GM21528 (cell line): ENCODE measurements at regions not wholly inside any gene's neighbourhood (a gene's known extent, or its start where the extent isn't known, plus 50 kb on each side); places are given as distances from the start of the nearest gene placed in this dataset.

Experiments
- ATAC-seq: cut with Tn5 transposase; IDR thresholded peaks from one replicate; pipeline ENCODE4 v1.9.1; 2021; ENCODE audit warnings: mild to moderate bottlenecking, moderate library complexity; ENCODE audit not compliant: unreplicated experiment, low FRiP score

DNA sequence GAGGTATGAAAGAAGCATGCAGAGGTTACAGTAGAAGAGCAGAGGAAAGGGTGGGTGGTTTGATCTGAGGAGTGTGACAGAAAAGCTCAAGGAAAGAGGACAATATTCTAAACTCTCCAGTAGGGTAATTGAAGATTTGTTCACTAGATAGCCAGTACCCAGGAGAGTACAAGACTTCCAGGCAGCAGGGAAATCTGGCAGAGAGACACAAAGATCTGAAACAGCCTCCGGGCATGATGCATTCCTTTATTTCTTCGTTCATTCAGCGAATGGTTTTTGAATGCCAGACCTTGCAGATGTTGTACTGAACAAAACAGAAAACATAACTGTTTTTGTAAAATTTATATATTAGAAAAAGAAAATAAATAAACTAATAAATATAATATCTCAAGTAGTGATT lies 766.6 kb downstream of the FAT4 start:
- no peak for ATAC-seq

DNA sequence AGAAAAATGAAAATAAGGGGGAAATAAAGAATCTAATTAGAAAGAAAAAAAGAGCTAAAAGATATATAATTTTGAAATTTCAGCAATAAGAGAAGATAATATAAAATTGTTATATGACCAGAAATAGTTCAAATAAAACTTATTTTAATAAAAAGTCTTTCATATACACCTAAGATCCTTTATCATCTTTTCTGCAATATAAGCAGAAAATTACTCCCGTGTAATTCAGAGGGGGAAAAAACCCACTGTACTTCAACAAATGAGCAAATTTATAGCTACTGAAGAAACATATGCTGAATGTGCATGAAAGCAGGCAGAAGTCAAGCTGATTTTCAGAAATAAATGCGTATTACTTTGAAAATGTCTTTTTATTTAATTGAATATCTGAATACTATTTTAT lies 771.3 kb downstream of the FAT4 start:
- no peak for ATAC-seq

DNA sequence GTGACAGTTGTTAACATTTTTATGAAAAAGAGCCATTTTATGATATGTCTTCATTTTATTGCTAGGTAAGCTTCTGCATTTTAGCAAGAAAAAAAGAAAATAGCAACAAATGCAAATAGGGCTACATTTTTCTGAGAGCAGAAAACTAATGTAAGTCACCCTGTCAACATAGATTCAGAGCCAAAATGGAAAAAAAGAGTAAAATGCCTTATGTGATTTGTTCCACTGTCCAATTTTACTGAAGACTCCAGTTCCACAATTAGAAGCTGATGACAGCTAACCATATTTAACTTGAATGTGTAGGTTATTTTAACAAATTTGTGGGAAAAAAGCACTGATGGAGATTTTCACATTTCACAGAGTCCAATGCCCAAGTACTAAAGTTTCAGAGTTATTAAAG lies 772.3 kb downstream of the FAT4 start:
- ATAC-seq = no peak

DNA sequence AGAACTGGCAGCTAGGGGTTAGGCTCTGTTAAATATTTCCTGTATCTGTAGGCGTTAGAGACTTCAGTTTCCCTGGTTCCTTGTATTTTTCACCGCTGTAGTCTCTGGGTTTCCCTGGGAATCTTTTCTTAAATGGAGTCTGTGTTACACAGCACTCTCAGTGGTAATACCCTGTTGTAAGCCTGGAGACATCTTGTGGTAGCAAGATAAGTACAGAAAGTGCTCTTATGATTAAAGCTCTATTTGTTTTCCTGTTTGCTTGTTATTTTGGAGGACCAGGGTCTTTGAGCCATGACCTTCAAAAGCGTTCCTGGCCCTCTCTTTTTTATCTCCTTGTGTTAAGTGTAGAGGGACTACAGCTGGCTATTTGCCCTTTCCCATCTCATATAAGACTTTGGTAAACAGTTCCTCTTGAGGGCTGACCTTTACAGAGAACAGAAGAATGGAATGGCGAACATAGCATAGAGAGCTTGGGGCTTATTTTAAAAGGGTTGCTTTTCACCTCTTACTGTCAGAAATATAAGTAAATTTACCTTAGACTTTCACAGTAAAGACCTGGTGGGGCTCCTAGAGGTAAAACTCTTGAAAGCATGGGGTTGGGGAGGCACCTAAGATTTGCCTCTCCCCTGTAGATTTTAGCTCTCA lies 782.5 kb downstream of the FAT4 start:
- ATAC-seq = no peak

DNA sequence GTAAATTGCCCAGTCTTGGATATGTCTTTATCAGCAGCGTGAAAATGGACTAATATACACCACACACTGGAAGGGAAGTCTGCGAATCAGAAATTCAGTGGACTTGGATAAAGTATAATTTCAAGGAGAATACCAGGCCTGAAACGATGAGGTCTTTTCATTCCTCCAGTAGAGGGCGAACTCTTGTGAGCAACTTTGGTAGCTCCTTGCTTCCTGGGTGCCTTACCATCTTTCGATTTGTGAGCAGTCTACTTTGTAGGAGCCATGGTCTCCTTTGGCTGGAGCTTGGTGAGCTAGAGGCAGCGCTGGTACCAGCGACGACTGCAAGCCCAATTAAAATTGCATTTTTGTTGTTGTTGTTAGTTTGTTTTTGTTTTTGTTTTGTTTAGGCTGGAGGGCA lies 791.9 kb downstream of the FAT4 start:
- no peak for ATAC-seq

DNA sequence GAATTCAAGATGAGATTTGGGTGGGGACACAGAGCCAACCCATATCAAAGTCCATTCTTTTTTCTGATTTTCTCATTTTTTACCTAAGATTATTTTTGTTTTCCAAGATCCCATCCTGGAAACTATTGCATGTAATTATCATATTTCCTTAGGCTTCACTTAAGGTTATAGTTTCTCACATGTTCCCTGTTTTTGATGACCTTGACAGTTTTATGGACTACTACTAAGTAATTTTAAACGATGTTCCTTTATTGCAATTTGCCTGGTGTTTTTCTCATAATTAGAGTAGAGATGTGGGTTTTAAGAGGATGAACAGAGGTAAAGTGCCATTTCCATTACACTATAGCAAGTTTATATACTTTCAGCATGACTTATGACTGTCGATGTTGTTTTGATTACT lies 795.1 kb downstream of the FAT4 start:
- no peak for ATAC-seq

DNA sequence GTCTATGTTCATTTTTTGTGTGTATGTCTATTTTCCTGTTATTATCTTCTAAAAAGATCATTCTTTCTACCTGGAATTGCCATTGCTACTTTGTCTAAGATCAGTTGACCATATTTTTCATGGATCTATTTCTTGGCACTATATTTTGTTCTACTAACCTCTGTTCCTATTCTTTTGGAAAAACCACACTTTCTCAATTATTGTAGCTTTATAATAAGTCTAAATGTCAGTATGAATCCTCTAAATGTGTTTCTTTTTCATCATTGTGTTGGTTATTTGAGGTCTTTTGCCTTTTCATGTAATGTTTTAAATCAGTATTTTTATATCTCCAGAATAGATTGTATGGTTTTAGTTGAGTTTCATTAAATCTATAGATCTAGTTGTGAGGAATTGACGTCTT lies 798.3 kb downstream of the FAT4 start:
- ATAC-seq = no peak

DNA sequence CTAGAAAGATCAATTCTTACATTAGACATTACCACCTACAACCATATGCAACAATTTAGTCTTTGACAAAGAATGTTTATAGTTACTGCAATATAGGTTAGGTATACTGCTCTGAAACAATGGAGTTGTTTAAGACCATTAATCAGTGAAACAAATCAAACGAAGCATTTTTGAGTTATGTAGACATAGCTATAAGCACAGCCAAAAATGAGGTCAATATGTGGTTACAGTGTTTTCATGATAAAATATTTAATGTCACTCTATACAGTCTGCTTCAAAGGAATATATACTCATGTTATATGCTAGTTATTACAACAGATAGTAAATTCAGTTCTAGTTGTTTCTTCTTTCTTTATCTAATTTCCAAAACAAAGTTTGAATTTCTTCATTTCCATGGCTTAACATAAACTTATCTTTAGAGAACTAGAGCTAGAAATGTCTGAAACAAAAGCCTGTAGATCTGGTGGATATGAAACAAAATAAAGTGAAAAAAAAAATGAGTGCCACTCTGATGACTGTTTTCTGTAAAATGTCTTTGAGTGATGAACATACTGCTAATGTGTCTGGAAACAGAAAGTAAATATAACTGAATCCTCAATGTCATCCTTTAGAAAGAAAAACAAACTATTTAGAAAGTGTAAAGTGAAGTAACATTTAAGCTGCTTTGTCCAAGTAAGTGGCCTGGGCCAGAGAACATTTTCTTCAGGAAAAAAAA lies 809.0 kb downstream of the FAT4 start:
- no peak for ATAC-seq

DNA sequence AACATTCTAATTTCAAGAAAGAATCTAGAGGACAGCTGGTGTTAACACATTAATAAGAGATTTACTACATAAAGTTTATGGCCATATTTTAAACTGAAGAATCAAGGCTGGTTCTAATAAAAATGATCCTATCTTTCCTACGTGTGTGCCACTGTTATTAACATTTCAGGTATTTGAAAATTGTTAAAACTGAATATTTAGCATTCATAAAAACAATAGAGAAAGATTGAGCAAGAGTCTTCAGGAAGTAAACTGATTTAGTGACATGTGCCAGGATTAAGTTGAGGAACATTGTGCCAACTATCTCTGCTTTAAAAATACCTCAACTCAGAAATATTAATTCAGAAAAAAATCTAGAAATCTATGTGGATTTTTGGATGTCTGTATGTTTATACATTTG lies 810.1 kb downstream of the FAT4 start:
- no peak for ATAC-seq

DNA sequence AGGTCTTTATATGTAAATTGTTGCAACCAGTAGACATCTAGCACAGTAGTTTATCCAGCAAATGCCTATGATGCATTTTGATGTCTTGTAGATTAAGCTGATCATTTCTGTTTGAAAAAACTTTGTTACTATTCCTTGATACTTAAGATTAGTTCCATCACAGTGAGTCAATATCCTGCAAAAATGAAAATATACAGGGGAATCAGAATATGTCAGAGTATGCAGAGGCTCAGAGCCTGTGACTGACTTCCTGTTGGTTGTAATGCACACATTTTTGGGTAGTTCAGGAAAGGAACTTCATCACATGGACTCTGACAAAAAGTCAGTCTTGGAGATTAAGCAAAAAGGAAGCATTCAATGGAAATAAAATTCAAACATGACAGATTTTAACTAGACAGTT lies 815.5 kb downstream of the FAT4 start:
- no peak for ATAC-seq

DNA sequence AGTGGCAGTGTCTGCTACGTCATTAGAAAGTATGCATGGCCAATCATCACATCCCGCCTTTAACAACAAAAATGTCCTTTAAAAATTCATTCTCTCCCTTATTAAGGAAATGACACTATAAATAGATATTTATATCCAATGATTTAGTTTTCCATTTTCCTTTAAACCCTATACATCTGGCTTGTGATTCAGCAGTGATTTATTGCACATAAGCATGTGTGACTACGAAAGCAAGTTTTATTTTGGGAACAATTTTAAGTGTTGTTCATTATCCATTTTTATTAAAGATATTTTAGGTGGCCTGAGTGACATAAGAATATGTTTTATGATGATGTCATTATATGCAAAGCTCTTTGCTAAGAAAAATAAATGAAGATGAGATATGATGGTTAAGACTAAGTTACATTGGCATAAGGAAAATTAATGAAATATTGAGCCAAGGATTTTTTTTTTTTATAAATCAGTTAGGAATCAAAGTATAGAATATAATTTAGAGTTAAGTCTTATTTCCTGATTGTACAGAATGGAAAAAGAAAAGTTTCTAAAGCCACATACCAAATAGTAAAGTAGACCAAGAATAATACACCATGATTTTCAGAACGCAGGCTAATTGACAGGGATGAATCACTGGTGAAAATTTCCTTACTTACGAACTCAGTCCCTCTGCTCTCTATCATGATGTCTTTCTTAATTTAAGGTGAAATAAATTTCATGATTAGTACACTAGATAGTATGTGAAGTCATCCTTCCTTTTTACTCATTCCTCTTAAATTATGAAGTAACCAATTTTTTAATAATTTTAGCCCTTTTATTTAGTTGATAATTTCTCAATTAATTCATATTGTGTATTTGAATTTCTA lies 822.4 kb downstream of the FAT4 start:
- no peak for ATAC-seq

DNA sequence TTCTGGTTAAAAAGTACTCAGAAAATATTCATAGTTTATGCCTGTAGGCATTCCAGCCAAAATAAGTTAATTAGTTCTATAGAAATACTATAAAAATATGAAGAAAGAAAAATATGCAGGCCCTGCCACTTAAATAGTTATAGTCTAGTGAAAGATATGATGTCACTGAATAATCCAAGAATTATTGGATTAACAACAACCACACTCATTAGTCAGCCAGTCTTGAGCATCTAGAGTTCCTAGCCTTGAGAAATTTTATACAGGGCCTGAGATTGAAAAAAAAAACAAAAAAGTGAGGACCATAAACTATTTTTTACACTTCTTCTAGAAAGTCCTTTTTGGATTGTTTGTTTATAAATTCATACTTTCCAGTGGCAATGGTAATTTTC lies 823.0 kb downstream of the FAT4 start:
- no peak for ATAC-seq

DNA sequence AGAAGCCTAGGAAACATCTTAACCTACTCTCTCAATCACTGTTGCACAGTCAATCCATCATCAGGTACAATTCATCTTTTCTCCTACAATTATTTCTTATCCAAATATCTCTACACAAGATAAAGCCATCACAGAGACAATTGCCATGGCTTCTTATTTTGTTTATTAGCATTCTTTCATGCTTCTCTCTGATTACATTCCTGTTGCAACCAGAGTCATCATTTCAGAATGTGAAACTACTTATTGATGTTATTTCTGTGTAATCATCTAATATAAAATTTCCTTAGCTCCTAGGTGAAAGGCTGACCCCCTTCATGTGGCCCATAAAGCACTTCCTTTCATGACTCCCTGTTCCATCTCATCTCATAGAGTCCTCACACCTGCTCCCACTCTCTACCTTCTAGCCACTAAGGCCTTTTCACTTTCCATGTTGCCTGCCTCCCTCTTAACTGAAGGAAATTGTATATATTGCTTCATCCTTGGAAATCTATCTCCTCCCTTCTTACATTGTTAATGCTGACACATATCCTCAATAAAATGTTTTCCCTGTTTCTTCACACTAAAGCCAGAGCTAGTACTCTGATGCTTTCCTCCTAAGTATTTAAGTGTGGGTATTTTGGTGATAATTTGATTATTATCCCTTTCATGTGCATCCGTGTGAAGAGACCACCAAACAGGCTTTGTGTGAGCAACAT lies 829.9 kb downstream of the FAT4 start:
- no peak for ATAC-seq

DNA sequence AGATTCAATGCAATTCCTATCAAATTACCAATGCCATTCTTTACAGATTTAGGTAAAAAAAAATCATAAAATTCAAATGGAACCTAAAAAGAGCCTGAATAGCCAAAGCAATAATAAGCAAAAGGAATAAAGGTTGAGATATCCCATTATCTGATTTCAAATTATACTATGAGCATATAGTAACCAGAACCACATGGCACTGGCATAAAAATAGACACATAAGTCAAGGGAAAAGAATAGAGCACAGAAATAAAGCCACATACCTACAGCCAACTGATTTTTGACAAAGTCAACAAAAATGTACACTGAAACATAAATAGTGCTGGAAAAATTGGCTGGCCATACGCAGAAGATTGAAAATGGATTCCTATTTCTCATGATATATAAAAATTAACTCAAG lies 853.7 kb downstream of the FAT4 start:
- no peak for ATAC-seq

DNA sequence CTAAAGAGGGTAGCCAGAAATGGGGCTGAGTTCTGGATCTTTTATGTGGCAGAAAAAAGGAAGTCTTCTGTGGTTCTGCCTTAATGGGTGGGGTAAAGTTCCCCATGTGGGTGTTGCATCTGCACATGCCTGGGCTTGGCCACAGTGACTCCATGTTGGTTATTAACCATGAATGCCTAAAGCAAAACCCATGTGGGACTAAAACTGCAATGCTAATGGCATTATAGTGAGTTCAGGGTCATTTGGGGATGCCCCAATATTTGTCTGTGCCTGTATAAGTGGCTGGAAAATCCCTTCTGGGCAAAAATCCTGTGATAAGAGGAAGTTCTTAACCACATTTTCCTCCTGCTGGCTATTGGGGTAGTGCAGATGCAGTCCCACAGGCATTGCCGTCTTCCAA lies 857.4 kb downstream of the FAT4 start:
- ATAC-seq = no peak

DNA sequence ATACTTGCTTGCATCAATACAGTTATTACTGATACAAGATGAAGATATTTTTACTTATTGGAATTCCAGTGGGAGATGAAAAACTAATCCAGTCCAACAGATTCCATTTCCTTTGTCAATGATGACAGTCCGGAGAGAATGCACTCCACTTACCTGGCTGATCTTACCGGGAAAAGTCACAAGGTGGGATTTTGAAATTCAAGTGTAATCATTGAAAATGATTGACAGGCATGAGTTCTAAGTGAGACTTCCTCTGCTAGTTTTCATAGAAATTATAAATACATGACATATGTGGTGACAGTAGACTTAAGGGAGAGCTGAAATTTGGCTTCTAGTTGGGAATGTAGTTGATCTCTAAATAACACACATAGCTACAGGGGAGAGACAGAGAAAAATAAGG lies 859.9 kb downstream of the FAT4 start:
- ATAC-seq = no peak

DNA sequence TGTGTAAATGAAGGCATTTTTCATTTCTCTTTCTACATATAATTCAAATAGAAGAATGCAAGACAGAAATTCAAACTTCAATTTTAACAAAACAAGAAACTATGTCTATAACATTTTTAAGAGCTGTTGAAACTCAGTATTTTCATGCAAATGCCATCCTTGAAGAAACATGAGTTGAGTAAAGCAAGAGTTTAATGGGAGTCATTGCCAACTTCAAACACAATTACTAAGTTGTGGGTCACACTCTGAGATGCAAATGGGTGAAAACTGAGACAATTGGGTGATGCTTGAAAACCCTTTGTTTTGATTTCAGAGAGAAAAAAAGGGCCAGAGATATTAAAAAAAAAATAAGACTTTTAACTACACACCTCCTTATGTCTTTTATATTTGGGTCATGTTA lies 865.9 kb downstream of the FAT4 start:
- ATAC-seq = no peak

DNA sequence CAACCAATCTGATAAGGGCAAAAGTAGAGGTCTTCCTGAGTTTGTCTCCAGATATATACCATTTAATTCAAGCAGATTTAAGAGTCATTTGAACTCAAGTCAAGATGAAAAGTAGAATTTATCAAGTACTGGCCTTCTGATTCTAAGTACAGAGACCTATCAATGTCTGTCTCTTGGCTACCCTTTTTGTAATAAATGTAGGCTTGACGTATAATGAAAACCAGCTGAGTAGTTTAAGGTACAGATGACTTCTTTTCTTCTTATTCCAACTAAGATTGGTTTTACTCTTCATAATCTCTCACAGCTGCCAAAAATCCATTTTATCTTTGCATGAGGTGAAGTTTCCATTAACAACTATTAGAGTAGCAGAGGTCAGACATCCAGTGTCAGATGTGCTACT lies 867.6 kb downstream of the FAT4 start:
- no peak for ATAC-seq

DNA sequence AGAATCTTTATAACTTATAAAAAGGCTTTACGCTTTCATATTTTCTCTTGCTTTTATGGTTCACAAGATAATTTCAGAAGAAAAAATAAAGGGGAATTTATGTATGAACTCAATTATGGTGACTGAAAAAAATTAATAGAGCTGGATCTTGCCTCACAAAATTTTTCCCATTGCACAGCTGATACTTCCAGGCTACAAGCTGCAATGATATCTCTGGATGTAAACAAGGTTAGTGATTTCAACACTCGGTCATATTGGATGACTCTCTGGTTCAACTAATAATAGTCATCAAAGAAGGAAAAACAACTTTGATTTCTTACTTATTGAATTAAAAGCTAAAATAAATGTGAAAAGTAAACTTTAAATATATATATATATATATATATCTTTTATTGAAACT lies 868.0 kb downstream of the FAT4 start:
- ATAC-seq = no peak

DNA sequence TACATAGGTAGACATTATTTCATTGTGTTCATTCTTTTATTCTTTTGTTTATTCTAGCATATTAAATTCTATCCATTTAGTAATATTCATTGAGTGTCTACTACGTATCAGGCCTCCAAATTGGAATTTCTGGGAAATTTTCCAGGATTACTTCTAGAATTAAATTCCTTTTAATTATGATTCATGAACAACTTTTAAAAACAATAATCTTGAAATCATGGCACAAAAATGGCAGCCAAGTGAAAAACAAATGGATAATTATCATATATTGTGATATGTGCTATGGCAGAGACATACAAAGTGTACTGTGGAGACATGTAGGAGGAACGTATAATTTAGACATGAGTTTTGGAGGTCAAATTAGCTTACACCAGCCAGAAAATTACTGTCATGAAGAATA lies 868.5 kb downstream of the FAT4 start:
- no peak for ATAC-seq

DNA sequence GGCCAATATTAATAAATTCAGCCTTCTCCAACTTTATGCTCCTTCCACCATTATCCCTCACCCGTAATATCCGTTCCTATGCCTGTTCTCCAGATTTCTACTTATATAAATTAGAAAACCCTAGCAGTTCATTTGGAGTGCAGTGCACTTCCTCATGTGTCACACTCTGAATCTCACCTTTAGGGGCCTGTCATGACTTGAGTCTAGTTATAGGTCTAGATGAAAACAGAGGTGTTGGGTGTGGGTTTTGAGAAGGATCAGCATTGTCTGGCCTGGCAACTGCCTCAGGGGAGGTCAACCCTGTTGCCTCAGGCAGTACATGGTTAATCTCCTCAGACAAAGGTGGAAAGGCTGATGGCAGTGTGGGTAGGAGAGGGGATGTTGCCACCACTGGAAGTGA lies 876.8 kb downstream of the FAT4 start:
- ATAC-seq = no peak
